ENCODE measurements at regions not wholly inside any gene's neighbourhood (a gene's known extent, or its start where the extent isn't known, plus 50 kb on each side); places are given as distances from the start of the nearest gene placed in this dataset.

- intact Hi-C loops (cut with DNase I): no loop called here
- DNase-seq (ENCODE audit: low spot score): no peak
- no peak for ATAC-seq
Observed at GRCh38 chr4:24743927-24744326, 51.4 kb upstream of the SOD3 start.

DNA sequence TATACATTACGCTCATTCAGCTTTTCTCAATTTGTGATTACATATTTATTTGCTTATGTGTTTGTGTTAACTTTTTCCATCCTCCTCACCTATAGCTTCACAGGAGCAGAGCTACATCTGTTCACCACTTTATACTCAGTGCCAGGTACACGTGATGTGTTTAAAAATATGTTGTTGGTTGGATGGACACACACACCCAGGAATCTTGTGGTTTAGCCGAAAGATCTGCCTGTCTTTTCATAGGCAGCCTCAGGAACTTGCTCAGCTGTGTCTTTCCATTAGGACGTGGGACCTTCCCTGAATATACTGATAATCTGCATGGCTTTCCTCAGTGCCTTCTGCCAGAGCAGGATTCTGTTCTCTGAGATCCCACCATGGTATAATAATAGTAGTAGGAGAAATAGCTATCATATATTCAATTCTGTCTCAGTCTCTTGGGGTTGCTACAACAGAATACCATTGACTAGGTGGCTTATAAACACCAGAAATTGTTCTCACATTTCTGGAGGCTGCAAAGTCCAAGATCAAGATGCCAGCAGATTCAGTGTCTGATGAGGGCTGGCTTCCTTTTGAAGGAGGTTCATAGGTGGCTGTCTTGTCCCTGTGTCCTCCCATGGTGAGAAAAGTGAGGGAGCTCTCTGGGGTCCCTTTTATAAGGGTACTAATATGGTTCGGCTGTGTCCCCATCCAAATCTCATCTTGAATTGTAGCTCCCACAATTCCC is 50.0 kb upstream of the SOD3 start:
- intact Hi-C loops (cut with DNase I): no loop called here
- DNase-seq (ENCODE audit: low spot score): no peak
- no peak for ATAC-seq

Data from sciatic nerve (tissue), 2 donors.